K562 (cell line): ENCODE measurements at regions not wholly inside any gene's neighbourhood (a gene's known extent, or its start where the extent isn't known, plus 50 kb on each side); places are given as distances from the start of the nearest gene placed in this dataset.

ENCODE experiments used
- ATAC-seq: fragments of 200-7000 bp; cut with Tn5 transposase; 3 replicates; pipeline ENCODE4 v1.9.1; 2020; ENCODE audit warnings: moderate library complexity
- BruUV-seq: library from RNA; stranded (reverse); fragments of 400-500 nt; replicated peaks from 2 replicates; lab custom pipeline; 2021; lab: Mats Ljungman, UMichigan
- CTCF ChIA-PET: fragments of 300-600 bp; formaldehyde crosslinking; extraction: SDS; loops from one replicate; lab custom pipeline; 2021; ENCODE audit warnings: low intra/inter-chr PET ratio; lab: Yijun Ruan, JAX
- POLR2A ChIA-PET: fragments of 300-600, 350-650 bp; sonication (Branson Sonifier 250); formaldehyde crosslinking; extraction: SDS; loops from one replicate; lab custom pipeline; 2021; ENCODE audit warnings: antibody characterized with exemption, inconsistent platforms; lab: Yijun Ruan, JAX
- DNase-seq, 4 experiments: peaks; one replicate each; pipeline versions ENCODE4 v3.0.0 to v3.0.0-alpha.2; 2011 to 2018; ENCODE audit warnings: low spot score in 3 of 4, mixed read lengths in 3 of 4; ENCODE audit errors: extremely low read depth in 1 of 4
- FAIRE-seq: peaks from 2 replicates; lab custom pipeline; 2011; peaks lifted over from hg19 to GRCh38; lab: Jason Lieb, UNC
- H2AFZ ChIP-seq: 2 replicates; pipeline ENCODE4 v1.6.0; 2011; ENCODE audit warnings: low read depth, low read length, control low read depth, inconsistent platforms
- H3K27ac ChIP-seq: fragments of 200-600 bp; 3 replicates; pipeline ENCODE4 v1.8.0; 2011; ENCODE audit warnings: low read depth, mild to moderate bottlenecking, control low read depth, inconsistent platforms, low read length, moderate library complexity, mixed read lengths; ENCODE audit errors: extremely low read depth
- H3K27me3 ChIP-seq, 2 experiments: fragments of 300-600 bp in 1 of 2; 2 replicates in 1 of 2; 3 replicates in 1 of 2; pipeline versions ENCODE4 v1.6.0 to v1.8.0; 2011; ENCODE audit warnings: inconsistent platforms in 2 of 2, low read length in 2 of 2, mild to moderate bottlenecking in 1 of 2, mixed read lengths in 1 of 2, moderate library complexity in 1 of 2; ENCODE audit not compliant: control insufficient read depth in 2 of 2, insufficient read depth in 2 of 2
- H3K36me3 ChIP-seq: fragments of 300-600 bp; 3 replicates; pipeline ENCODE4 v1.8.0; 2011; ENCODE audit warnings: mild to moderate bottlenecking, low read length, inconsistent platforms; ENCODE audit not compliant: control insufficient read depth, insufficient read depth
- H3K4me1 ChIP-seq, 2 experiments: fragments of 200-600 bp in 1 of 2; replicated peaks in 1 of 2; 2 replicates in 1 of 2; 3 replicates in 1 of 2; pipeline versions ENCODE4 v1.5.1 to v1.8.0; 2011; ENCODE audit warnings: inconsistent platforms in 2 of 2, low read length in 2 of 2, mild to moderate bottlenecking in 1 of 2, mixed read lengths in 1 of 2, moderate library complexity in 1 of 2; ENCODE audit not compliant: control insufficient read depth in 2 of 2, insufficient read depth in 2 of 2
- H3K4me2 ChIP-seq: 2 replicates; pipeline ENCODE4 v1.6.1; 2011; ENCODE audit warnings: low read length, control low read depth, inconsistent platforms, mixed read lengths; ENCODE audit not compliant: insufficient read depth
- H3K4me3 ChIP-seq: fragments of 200-600 bp; sonication (generic), shearing (Covaris generic); 2 replicates; pipeline ENCODE4 v1.5.1; 2016; ENCODE audit warnings: control low read depth, inconsistent platforms
- H3K79me2 ChIP-seq: fragments of 200-600 bp; 3 replicates; pipeline ENCODE4 v1.8.0; 2011; ENCODE audit warnings: low read length, inconsistent platforms; ENCODE audit not compliant: control insufficient read depth, insufficient read depth
- H3K9ac ChIP-seq, 2 experiments: 2 replicates each; pipeline versions ENCODE4 v1.6.0 to v1.6.1; 2011; ENCODE audit warnings: low read depth in 2 of 2, low read length in 2 of 2, control low read depth in 1 of 2, inconsistent platforms in 1 of 2, mild to moderate bottlenecking in 1 of 2, mixed read lengths in 1 of 2; ENCODE audit not compliant: insufficient read depth in 1 of 2
- H3K9me1 ChIP-seq: one replicate; pipeline ENCODE4 v1.6.0; 2011; ENCODE audit warnings: inconsistent platforms, mild to moderate bottlenecking, low read length, moderate library complexity; ENCODE audit not compliant: control insufficient read depth, insufficient read depth
- H3K9me3 ChIP-seq: replicated peaks from 2 replicates; pipeline ENCODE4 v1.5.1; 2011; ENCODE audit warnings: low read depth, low read length, inconsistent platforms; ENCODE audit not compliant: control insufficient read depth, insufficient read depth
- H4K20me1 ChIP-seq: replicated peaks from 2 replicates; pipeline ENCODE4 v1.6.1; 2011; ENCODE audit warnings: low read length, inconsistent platforms, mixed read lengths; ENCODE audit not compliant: control insufficient read depth, insufficient read depth
- BMI1 ChIP-seq: fragments of 150-350 bp; IDR thresholded peaks from 2 replicates; pipeline ENCODE4 v1.6.1; 2014; ENCODE audit warnings: low read length
- ETV5 ChIP-seq: sonication (generic); formaldehyde crosslinking; IDR thresholded peaks from 2 replicates; pipeline ENCODE4 v1.4.0; 2020; ENCODE audit warnings: low read depth, mild to moderate bottlenecking, missing genetic modification reagents
- FOSL1 ChIP-seq: fragments of 200-800 bp; sonication (Bioruptor generic); conservative IDR thresholded peaks from 2 replicates; pipeline ENCODE4 v1.6.1; 2016; ENCODE audit warnings: missing genetic modification characterization, missing compliant biosample characterization
- FUS ChIP-seq: fragments of 200-400 bp; formaldehyde crosslinking; optimal IDR thresholded peaks from 2 replicates; pipeline ENCODE3; 2017; ENCODE audit warnings: low read depth, low read length
- GATAD2B ChIP-seq: fragments of 450-650 bp; IDR thresholded peaks from 2 replicates; pipeline ENCODE4 v1.6.1; 2017; ENCODE audit warnings: mild to moderate bottlenecking, borderline replicate concordance
- OTX1 ChIP-seq: fragments of 450-650 bp; formaldehyde crosslinking; IDR thresholded peaks from 2 replicates; pipeline ENCODE4 v1.4.0; 2022; ENCODE audit warnings: mild to moderate bottlenecking
- PHF20 ChIP-seq: fragments of 450-650 bp; IDR thresholded peaks from 2 replicates; pipeline ENCODE4 v1.6.1; 2018; ENCODE audit not compliant: partially characterized antibody
- PTBP1 ChIP-seq: fragments of 200-400 bp; formaldehyde crosslinking; IDR thresholded peaks from 2 replicates; pipeline ENCODE4 v1.6.1; 2017; ENCODE audit warnings: low read depth, low read length
- RBM17 ChIP-seq: fragments of 200-400 bp; formaldehyde crosslinking; IDR thresholded peaks from 2 replicates; pipeline ENCODE4 v1.6.1; 2017; ENCODE audit warnings: low read depth, mild to moderate bottlenecking, low read length, borderline replicate concordance
- RBM34 ChIP-seq: fragments of 200-400 bp; formaldehyde crosslinking; IDR thresholded peaks from 2 replicates; pipeline ENCODE4 v1.6.1; 2018; ENCODE audit warnings: low read length, borderline replicate concordance; ENCODE audit not compliant: insufficient read depth
- STAT5B ChIP-seq: fragments of 250-450 bp; sonication (Bioruptor Pico); IDR thresholded peaks from 2 replicates; pipeline ENCODE4 v1.8.0; 2021; ENCODE audit warnings: mild to moderate bottlenecking, inconsistent platforms
- TFAM ChIP-seq: fragments of 250-450 bp; sonication (Bioruptor Pico); conservative IDR thresholded peaks from 2 replicates; pipeline ENCODE4 v1.5.0; 2021; ENCODE audit warnings: mild to moderate bottlenecking, moderate library complexity
- ZNF12 ChIP-seq: sonication (generic); formaldehyde crosslinking; IDR thresholded peaks from 2 replicates; pipeline ENCODE4 v1.4.0; 2020; ENCODE audit warnings: mild to moderate bottlenecking, missing genetic modification reagents
- ZNF408 ChIP-seq: fragments of 250-450 bp; sonication (Bioruptor Pico); IDR thresholded peaks from 2 replicates; pipeline ENCODE4 v1.4.0; 2020; ENCODE audit warnings: low read depth, mild to moderate bottlenecking, moderate library complexity
- in situ Hi-C: fragments of 300-500 bp; cut with MboI; formaldehyde crosslinking; loops from 4 replicates; pipeline ENCODE4 v1.15.0; 2018; ENCODE audit warnings: inconsistent platforms, mixed read lengths
- intact Hi-C: fragments of 100-400 bp; cut with micrococcal nuclease; formaldehyde crosslinking; loops from 2 replicates; pipeline ENCODE4 v1.14.2; 2022
- TF ChIP-seq, protein P1 (sequence below): fragments of 450-650 bp; IDR thresholded peaks from 2 replicates; pipeline ENCODE4 v1.7.0; 2016; ENCODE audit warnings: borderline replicate concordance
- TF ChIP-seq, protein P2 (sequence below): fragments of 250-450 bp; sonication (Bioruptor Pico); IDR thresholded peaks from 2 replicates; pipeline ENCODE4 v1.8.0; 2021; ENCODE audit warnings: moderate library complexity, mild to moderate bottlenecking, inconsistent platforms
- TF ChIP-seq, protein P3 (sequence below): fragments of 450-650 bp; formaldehyde crosslinking; IDR thresholded peaks from 2 replicates; pipeline ENCODE4 v1.4.0; 2020; ENCODE audit warnings: mild to moderate bottlenecking, moderate library complexity
- TF ChIP-seq, protein P4 (sequence below), 2 experiments: fragments of 450-650 bp; conservative IDR thresholded peaks; 2 replicates each; pipeline ENCODE4 v1.6.1; 2017; ENCODE audit warnings: mild to moderate bottlenecking in 2 of 2, moderate library complexity in 2 of 2

DNA sequence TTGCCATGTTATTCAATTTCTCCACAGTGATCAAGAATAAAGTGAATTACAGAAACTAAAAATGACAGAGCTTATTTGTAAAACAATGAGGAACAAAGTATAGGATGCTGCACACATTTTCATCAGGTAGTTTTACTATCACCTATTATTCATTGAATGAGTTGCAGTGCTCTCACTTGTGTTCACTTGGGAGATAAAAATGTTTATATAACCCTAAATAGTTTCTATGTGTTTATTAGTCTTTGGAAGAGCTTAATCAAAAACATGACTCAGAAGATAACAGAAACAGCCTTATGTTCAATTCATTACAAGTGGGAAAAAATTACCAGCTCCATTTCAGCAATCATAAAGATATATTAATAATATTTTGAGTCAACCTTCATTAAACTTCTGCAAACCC is 796.2 kb downstream of the SLITRK1 start:
- no peak for ATAC-seq

More for the DNA sequence above, 796.2 kb downstream of the SLITRK1 start:
- in situ Hi-C loops: no loop called here
- Histone ChIP-seq H3K27ac (no peak overlapping the region), H3K4me1 (no peaks in the 10 kb centered on the region), H3K79me2 (peaks cover 2% of the 10 kb centered on the region; the same call in 1 of the 3 replicates), H3K4me3 (no peak overlapping the region), H3K36me3 (peaks cover 15% of the 10 kb centered on the region; the same call in 1 of the 3 replicates), H3K9me3 (peaks cover 3% of the 10 kb centered on the region; the same call in 1 of the 2 replicates), H2AFZ (no peak overlapping the region), H3K9ac (no peak overlapping the region), H3K9me1 (no peaks in the 10 kb centered on the region), H3K27me3 (no peaks in the 10 kb centered on the region), H4K20me1 (no peaks in the 10 kb centered on the region), H3K4me2 (no peak overlapping the region)
- ChIA-PET POLR2A (no interaction called here), CTCF (no interaction called here)
- BruUV-seq: no TSS peak
- intact Hi-C loops: no loop called here
- FAIRE-seq (no peak), DNase-seq (no peak)
- TF ChIP-seq FOSL1 (tag) (no peak), PTBP1 (no peak), BMI1 (no peak), OTX1 (no peak), TFAM (CRISPR knock-in tag) (no peak), RBM34 (no peak), GATAD2B (no peak), ZNF12 (CRISPR knock-in tag) (no peak), ETV5 (CRISPR knock-in tag) (no peak), STAT5B (no peak), RBM17 (no peak), ZNF408 (CRISPR knock-in tag) (no peak), PHF20 (no peak), FUS (no peak)
- TF ChIP-seq, protein P1, sequence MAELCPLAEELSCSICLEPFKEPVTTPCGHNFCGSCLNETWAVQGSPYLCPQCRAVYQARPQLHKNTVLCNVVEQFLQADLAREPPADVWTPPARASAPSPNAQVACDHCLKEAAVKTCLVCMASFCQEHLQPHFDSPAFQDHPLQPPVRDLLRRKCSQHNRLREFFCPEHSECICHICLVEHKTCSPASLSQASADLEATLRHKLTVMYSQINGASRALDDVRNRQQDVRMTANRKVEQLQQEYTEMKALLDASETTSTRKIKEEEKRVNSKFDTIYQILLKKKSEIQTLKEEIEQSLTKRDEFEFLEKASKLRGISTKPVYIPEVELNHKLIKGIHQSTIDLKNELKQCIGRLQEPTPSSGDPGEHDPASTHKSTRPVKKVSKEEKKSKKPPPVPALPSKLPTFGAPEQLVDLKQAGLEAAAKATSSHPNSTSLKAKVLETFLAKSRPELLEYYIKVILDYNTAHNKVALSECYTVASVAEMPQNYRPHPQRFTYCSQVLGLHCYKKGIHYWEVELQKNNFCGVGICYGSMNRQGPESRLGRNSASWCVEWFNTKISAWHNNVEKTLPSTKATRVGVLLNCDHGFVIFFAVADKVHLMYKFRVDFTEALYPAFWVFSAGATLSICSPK: no peak
- TF ChIP-seq, protein P2, sequence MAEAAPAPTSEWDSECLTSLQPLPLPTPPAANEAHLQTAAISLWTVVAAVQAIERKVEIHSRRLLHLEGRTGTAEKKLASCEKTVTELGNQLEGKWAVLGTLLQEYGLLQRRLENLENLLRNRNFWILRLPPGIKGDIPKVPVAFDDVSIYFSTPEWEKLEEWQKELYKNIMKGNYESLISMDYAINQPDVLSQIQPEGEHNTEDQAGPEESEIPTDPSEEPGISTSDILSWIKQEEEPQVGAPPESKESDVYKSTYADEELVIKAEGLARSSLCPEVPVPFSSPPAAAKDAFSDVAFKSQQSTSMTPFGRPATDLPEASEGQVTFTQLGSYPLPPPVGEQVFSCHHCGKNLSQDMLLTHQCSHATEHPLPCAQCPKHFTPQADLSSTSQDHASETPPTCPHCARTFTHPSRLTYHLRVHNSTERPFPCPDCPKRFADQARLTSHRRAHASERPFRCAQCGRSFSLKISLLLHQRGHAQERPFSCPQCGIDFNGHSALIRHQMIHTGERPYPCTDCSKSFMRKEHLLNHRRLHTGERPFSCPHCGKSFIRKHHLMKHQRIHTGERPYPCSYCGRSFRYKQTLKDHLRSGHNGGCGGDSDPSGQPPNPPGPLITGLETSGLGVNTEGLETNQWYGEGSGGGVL (CRISPR knock-in tag): no peak
- TF ChIP-seq, protein P3, sequence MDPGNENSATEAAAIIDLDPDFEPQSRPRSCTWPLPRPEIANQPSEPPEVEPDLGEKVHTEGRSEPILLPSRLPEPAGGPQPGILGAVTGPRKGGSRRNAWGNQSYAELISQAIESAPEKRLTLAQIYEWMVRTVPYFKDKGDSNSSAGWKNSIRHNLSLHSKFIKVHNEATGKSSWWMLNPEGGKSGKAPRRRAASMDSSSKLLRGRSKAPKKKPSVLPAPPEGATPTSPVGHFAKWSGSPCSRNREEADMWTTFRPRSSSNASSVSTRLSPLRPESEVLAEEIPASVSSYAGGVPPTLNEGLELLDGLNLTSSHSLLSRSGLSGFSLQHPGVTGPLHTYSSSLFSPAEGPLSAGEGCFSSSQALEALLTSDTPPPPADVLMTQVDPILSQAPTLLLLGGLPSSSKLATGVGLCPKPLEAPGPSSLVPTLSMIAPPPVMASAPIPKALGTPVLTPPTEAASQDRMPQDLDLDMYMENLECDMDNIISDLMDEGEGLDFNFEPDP (CRISPR knock-in tag): no peak
- TF ChIP-seq, protein P4, sequence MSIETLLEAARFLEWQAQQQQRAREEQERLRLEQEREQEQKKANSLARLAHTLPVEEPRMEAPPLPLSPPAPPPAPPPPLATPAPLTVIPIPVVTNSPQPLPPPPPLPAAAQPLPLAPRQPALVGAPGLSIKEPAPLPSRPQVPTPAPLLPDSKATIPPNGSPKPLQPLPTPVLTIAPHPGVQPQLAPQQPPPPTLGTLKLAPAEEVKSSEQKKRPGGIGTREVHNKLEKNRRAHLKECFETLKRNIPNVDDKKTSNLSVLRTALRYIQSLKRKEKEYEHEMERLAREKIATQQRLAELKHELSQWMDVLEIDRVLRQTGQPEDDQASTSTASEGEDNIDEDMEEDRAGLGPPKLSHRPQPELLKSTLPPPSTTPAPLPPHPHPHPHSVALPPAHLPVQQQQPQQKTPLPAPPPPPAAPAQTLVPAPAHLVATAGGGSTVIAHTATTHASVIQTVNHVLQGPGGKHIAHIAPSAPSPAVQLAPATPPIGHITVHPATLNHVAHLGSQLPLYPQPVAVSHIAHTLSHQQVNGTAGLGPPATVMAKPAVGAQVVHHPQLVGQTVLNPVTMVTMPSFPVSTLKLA (conservative IDR thresholded peaks at IDR 0.05): no peak
